ENCODE measurements at regions not wholly inside any gene's neighbourhood (a gene's known extent, or its start where the extent isn't known, plus 50 kb on each side); places are given as distances from the start of the nearest gene placed in this dataset.

GRCh38 chr1:79312438-79312837 is 305.9 kb upstream of the ADGRL4 start:
- TF ChIP-seq, protein P1, sequence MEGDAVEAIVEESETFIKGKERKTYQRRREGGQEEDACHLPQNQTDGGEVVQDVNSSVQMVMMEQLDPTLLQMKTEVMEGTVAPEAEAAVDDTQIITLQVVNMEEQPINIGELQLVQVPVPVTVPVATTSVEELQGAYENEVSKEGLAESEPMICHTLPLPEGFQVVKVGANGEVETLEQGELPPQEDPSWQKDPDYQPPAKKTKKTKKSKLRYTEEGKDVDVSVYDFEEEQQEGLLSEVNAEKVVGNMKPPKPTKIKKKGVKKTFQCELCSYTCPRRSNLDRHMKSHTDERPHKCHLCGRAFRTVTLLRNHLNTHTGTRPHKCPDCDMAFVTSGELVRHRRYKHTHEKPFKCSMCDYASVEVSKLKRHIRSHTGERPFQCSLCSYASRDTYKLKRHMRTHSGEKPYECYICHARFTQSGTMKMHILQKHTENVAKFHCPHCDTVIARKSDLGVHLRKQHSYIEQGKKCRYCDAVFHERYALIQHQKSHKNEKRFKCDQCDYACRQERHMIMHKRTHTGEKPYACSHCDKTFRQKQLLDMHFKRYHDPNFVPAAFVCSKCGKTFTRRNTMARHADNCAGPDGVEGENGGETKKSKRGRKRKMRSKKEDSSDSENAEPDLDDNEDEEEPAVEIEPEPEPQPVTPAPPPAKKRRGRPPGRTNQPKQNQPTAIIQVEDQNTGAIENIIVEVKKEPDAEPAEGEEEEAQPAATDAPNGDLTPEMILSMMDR (IDR thresholded peaks at IDR 0.05; ENCODE audit: insufficient read depth in 1 of 2, low read depth in 1 of 2, low read length in 1 of 2, severe bottlenecking in 1 of 2, unreplicated experiment in 1 of 2): no peak

GRCh38 chr1:79310609-79311008 is 304.1 kb upstream of the ADGRL4 start:
- Mint-ChIP-seq H3K4me1 (ENCODE audit: low read depth, unreplicated experiment) (no peaks in the 10 kb centered on the region), H3K27me3 (ENCODE audit: insufficient read depth, unreplicated experiment) (no peaks in the 10 kb centered on the region), H3K27ac (ENCODE audit: unreplicated experiment) (no peak overlapping the region), H3K9me3 (ENCODE audit: unreplicated experiment) (no peaks in the 10 kb centered on the region), H3K36me3 (ENCODE audit: insufficient read depth, unreplicated experiment) (no peaks in the 10 kb centered on the region), H3K4me3 (ENCODE audit: unreplicated experiment) (no peak overlapping the region)
- Histone ChIP-seq H3K27me3 (replicated peaks; ENCODE audit: control insufficient read depth, insufficient read depth, low read length) (no peaks in the 10 kb centered on the region), H3K4me3 (ENCODE audit: low read depth, low read length) (no peak overlapping the region), H3K4me1 (no peaks in the 10 kb centered on the region), H3K9me3 (no peaks in the 10 kb centered on the region), H3K36me3 (ENCODE audit: control insufficient read depth, insufficient read depth, low read length) (no peaks in the 10 kb centered on the region)
- BruUV-seq (replicated peaks): no TSS peak
- ChIA-PET CTCF (no interaction called here), POLR2A (no interaction called here)
- intact Hi-C loops (cut with micrococcal nuclease; ENCODE audit: unreplicated experiment): no loop called here
- TF ChIP-seq, protein P1 (IDR thresholded peaks at IDR 0.05; ENCODE audit: insufficient read depth in 1 of 2, low read depth in 1 of 2, low read length in 1 of 2, severe bottlenecking in 1 of 2, unreplicated experiment in 1 of 2): no peak
- no peak for DNase-seq

More at GRCh38 chr1:79312438-79312837, 305.9 kb upstream of the ADGRL4 start:
- Histone ChIP-seq H3K36me3 (ENCODE audit: control insufficient read depth, insufficient read depth, low read length) (no peaks in the 10 kb centered on the region), H3K9me3 (no peaks in the 10 kb centered on the region), H3K27me3 (replicated peaks; ENCODE audit: control insufficient read depth, insufficient read depth, low read length) (no peaks in the 10 kb centered on the region), H3K4me1 (no peaks in the 10 kb centered on the region), H3K4me3 (ENCODE audit: low read depth, low read length) (no peak overlapping the region)
- Mint-ChIP-seq H3K9me3 (ENCODE audit: unreplicated experiment) (no peaks in the 10 kb centered on the region), H3K4me3 (ENCODE audit: unreplicated experiment) (no peak overlapping the region), H3K27me3 (ENCODE audit: insufficient read depth, unreplicated experiment) (no peaks in the 10 kb centered on the region), H3K27ac (ENCODE audit: unreplicated experiment) (no peak overlapping the region), H3K36me3 (ENCODE audit: insufficient read depth, unreplicated experiment) (no peaks in the 10 kb centered on the region), H3K4me1 (ENCODE audit: low read depth, unreplicated experiment) (no peaks in the 10 kb centered on the region)
- intact Hi-C loops (cut with micrococcal nuclease; ENCODE audit: unreplicated experiment): no loop called here
- ChIA-PET CTCF (no interaction called here), POLR2A (no interaction called here)
- BruUV-seq (replicated peaks): no TSS peak
- DNase-seq: no peak

DNA sequence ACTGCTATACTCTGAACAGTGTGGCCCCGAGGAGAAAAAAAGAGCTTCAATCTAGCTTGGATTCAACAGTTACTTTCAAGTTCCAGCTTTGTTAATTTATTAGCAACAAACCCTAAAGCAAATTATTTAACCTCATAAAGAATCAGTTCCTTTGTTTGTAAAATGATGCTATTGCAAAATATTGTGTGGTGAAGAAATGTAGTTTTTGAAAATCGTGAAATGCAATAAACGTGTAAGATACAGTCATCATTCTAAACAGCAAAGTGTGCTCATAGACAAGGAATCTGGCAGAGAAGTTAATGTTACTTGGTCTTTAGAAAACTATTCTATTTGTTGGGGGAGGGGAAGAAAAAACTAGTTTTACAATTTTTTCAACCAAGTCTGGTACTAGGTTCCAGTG is 297.6 kb upstream of the ADGRL4 start:
- CTCF ChIA-PET: no interaction called here
- intact Hi-C loops (cut with micrococcal nuclease; ENCODE audit: unreplicated experiment): no loop called here
- H3K27me3 ChIP-seq (replicated peaks; ENCODE audit: control insufficient read depth, insufficient read depth, low read length): no peaks in the 10 kb centered on the region
- Mint-ChIP-seq H3K27me3 (ENCODE audit: insufficient read depth, unreplicated experiment) (no peaks in the 10 kb centered on the region), H3K9me3 (ENCODE audit: unreplicated experiment) (no peaks in the 10 kb centered on the region), H3K4me3 (ENCODE audit: unreplicated experiment) (no peak overlapping the region), H3K27ac (ENCODE audit: unreplicated experiment) (no peak overlapping the region), H3K36me3 (ENCODE audit: insufficient read depth, unreplicated experiment) (no peaks in the 10 kb centered on the region), H3K4me1 (ENCODE audit: low read depth, unreplicated experiment) (no peaks in the 10 kb centered on the region)
- H3K4me3 ChIP-seq (ENCODE audit: low read depth, low read length): no peak overlapping the region
- no TSS peak for BruUV-seq (replicated peaks)
- H3K36me3 ChIP-seq (ENCODE audit: control insufficient read depth, insufficient read depth, low read length): no peaks in the 10 kb centered on the region
- no peak for DNase-seq
- TF ChIP-seq, protein P1 (IDR thresholded peaks at IDR 0.05; ENCODE audit: insufficient read depth in 1 of 2, low read depth in 1 of 2, low read length in 1 of 2, severe bottlenecking in 1 of 2, unreplicated experiment in 1 of 2): no peak
- no peaks in the 10 kb centered on the region for H3K9me3 ChIP-seq
- no peaks in the 10 kb centered on the region for H3K4me1 ChIP-seq
- POLR2A ChIA-PET: no interaction called here

Measured in Caco-2 (cell line).